DMS 273 (cell line): ENCODE measurements at regions not wholly inside any gene's neighbourhood (a gene's known extent, or its start where the extent isn't known, plus 50 kb on each side); places are given as distances from the start of the nearest gene placed in this dataset.

Experiments
- DNase-seq: peaks from one replicate; lab custom pipeline; 2025; ENCODE audit not compliant: unreplicated experiment; lab: John Stamatoyannopoulos, UW

GRCh38 chr4:129403848-129404247 lies 307.9 kb downstream of the C4orf33 start:
- DNase-seq, result no peak

- DNase-seq, result no peak
These were observed 314.2 kb downstream of the C4orf33 start for GRCh38 chr4:129410115-129410514.

- DNase-seq, result no peak
These were observed 319.1 kb downstream of the C4orf33 start for GRCh38 chr4:129415004-129415403.

GRCh38 chr4:129420637-129421036 lies 324.7 kb downstream of the C4orf33 start:
- no peak for DNase-seq

- no peak for DNase-seq
These were observed 326.3 kb downstream of the C4orf33 start for GRCh38 chr4:129422277-129422676.

- peak; percentile 90 for DNase-seq
These were observed 332.5 kb downstream of the C4orf33 start for GRCh38 chr4:129428454-129428853.

GRCh38 chr4:129429581-129430320 lies 333.8 kb downstream of the C4orf33 start:
- DNase-seq, result peak; percentile 41

- no peak for DNase-seq
These were observed 341.4 kb downstream of the C4orf33 start for GRCh38 chr4:129437347-129437746.

GRCh38 chr4:129438456-129438981 lies 342.6 kb downstream of the C4orf33 start:
- DNase-seq, result no peak

GRCh38 chr4:129446074-129446473 lies 350.1 kb downstream of the C4orf33 start:
- peak; percentile 42 for DNase-seq

GRCh38 chr4:129453524-129454200 lies 357.7 kb downstream of the C4orf33 start:
- peak; percentile 86 for DNase-seq

GRCh38 chr4:129455482-129455881 lies 359.5 kb downstream of the C4orf33 start:
- peak; percentile 85 for DNase-seq

GRCh38 chr4:129468624-129469023 lies 372.7 kb downstream of the C4orf33 start:
- no peak for DNase-seq

- no peak for DNase-seq
These were observed 378.7 kb downstream of the C4orf33 start for GRCh38 chr4:129474698-129475097.

GRCh38 chr4:129481107-129481506 lies 385.2 kb downstream of the C4orf33 start:
- no peak for DNase-seq

- DNase-seq, result no peak
These were observed 392.5 kb downstream of the C4orf33 start for GRCh38 chr4:129488427-129488826.

GRCh38 chr4:129490516-129490915 lies 394.6 kb downstream of the C4orf33 start:
- no peak for DNase-seq

GRCh38 chr4:129498626-129499025 lies 402.7 kb downstream of the C4orf33 start:
- no peak for DNase-seq

GRCh38 chr4:129514852-129515251 lies 418.9 kb downstream of the C4orf33 start:
- DNase-seq, result peak; percentile 0

GRCh38 chr4:129515356-129515755 lies 419.4 kb downstream of the C4orf33 start:
- no peak for DNase-seq

GRCh38 chr4:129526812-129527211 lies 430.9 kb downstream of the C4orf33 start:
- peak; percentile 2 for DNase-seq

GRCh38 chr4:129531253-129531652 lies 435.3 kb downstream of the C4orf33 start:
- DNase-seq, result no peak
